Heart left ventricle (tissue), 13 donors: ENCODE measurements at regions not wholly inside any gene's neighbourhood (a gene's known extent, or its start where the extent isn't known, plus 50 kb on each side); places are given as distances from the start of the nearest gene placed in this dataset.

Experiments used
- CTCF ChIP-seq, 12 donors: fragments of 200-600 bp; sonication (generic) in 4 of 12; IDR thresholded peaks; one replicate each; pipeline versions ENCODE4 v1.5.0 to v1.8.0; 2018 to 2022; ENCODE audit warnings: antibody characterized with exemption in 12 of 12, mild to moderate bottlenecking in 5 of 12
- POLR2A ChIP-seq, 2 donors: fragments of 450-650 bp; IDR thresholded peaks; one replicate each; pipeline ENCODE4 v1.6.1; 2017; ENCODE audit warnings: antibody characterized with exemption in 2 of 2, mild to moderate bottlenecking in 2 of 2, moderate library complexity in 2 of 2
- donor health status: ischemic (EF 13 %, LVEDD 7.1; RV severe dilation, severe dysfunction).
- donor health status: DM: no; HTN: yes; CAD: no.
- donor health status: DM: no; HTN: no; CAD: no.
- donor health status: ischemic (EF 25% LVEDD 6.9; RV normal size, moderate dysfunction).
- donor health status: ischemic (EF 25% LVEDD 5.7; RV mildly dilated, moderate dysfunction).
- donor health status: ischemic (EF 35%, LVEDD 5.7; RV mildly dilated, moderate dysfunction).
- donor health status: nonischemic (EF 11% LVEDD 7.7; RV severe dilation, severe dysfunction).
- donor health status: DM: yes; HTN: yes; CAD: no.
- donor health status: PGD.
- donor health status: ischemic (EF 29% LVEDD 5.4; RV normal size, mild dysfunction).
- donor health status: nonischemic (EF 23%, LVEDD 6.1; RV moderate dilation, normal function).

- no peak for TF ChIP-seq CTCF (IDR thresholded peaks at IDR 0.05)
- TF ChIP-seq POLR2A (IDR thresholded peaks at IDR 0.05) = no peak
Observed at GRCh38 chr12:83225806-83226205, 539.1 kb downstream of the TMTC2 start.
